ENCODE measurements at regions not wholly inside any gene's neighbourhood (a gene's known extent, or its start where the extent isn't known, plus 50 kb on each side); places are given as distances from the start of the nearest gene placed in this dataset.

GRCh38 chr3:35487376-35487775 is 151.9 kb upstream of the ARPP21 start:
- DNase-seq (ENCODE audit: low spot score), result no peak
- intact Hi-C loops (cut with micrococcal nuclease), result no loop called here
- H3K27me3 Mint-ChIP-seq (ENCODE audit: low read depth), result no peaks in the 10 kb centered on the region
- H3K9me3 Mint-ChIP-seq, result no peaks in the 10 kb centered on the region
- H3K4me1 Mint-ChIP-seq (ENCODE audit: low read depth), result no peaks in the 10 kb centered on the region
- H3K4me3 Mint-ChIP-seq (ENCODE audit: low read depth), result no peak overlapping the region
- H3K36me3 Mint-ChIP-seq (ENCODE audit: low read depth), result no peaks in the 10 kb centered on the region
- H3K27ac Mint-ChIP-seq, result no peak overlapping the region

GRCh38 chr3:35488526-35488925 is 150.8 kb upstream of the ARPP21 start:
- no peaks in the 10 kb centered on the region for H3K27me3 Mint-ChIP-seq (ENCODE audit: low read depth)
- H3K4me3 Mint-ChIP-seq (ENCODE audit: low read depth), result no peak overlapping the region
- DNase-seq (ENCODE audit: low spot score), result no peak
- H3K27ac Mint-ChIP-seq, result no peak overlapping the region
- H3K36me3 Mint-ChIP-seq (ENCODE audit: low read depth), result no peaks in the 10 kb centered on the region
- intact Hi-C loops (cut with micrococcal nuclease), result no loop called here
- H3K4me1 Mint-ChIP-seq (ENCODE audit: low read depth), result no peaks in the 10 kb centered on the region
- H3K9me3 Mint-ChIP-seq, result no peaks in the 10 kb centered on the region

- no peaks in the 10 kb centered on the region for H3K27me3 Mint-ChIP-seq (ENCODE audit: low read depth)
- intact Hi-C loops (cut with micrococcal nuclease), result no loop called here
- no peaks in the 10 kb centered on the region for H3K36me3 Mint-ChIP-seq (ENCODE audit: low read depth)
- H3K4me3 Mint-ChIP-seq (ENCODE audit: low read depth), result no peak overlapping the region
- no peaks in the 10 kb centered on the region for H3K9me3 Mint-ChIP-seq
- H3K4me1 Mint-ChIP-seq (ENCODE audit: low read depth), result no peaks in the 10 kb centered on the region
- DNase-seq (ENCODE audit: low spot score), result no peak
- no peak overlapping the region for H3K27ac Mint-ChIP-seq
Measured at GRCh38 chr3:35492841-35493240, 146.5 kb upstream of the ARPP21 start.

- Mint-ChIP-seq H3K9me3 (no peaks in the 10 kb centered on the region), H3K27me3 (ENCODE audit: low read depth) (no peaks in the 10 kb centered on the region), H3K36me3 (ENCODE audit: low read depth) (no peaks in the 10 kb centered on the region), H3K4me1 (ENCODE audit: low read depth) (no peaks in the 10 kb centered on the region), H3K4me3 (ENCODE audit: low read depth) (no peak overlapping the region), H3K27ac (no peak overlapping the region)
- DNase-seq (ENCODE audit: low spot score), result no peak
- intact Hi-C loops (cut with micrococcal nuclease), result no loop called here
Measured at GRCh38 chr3:35498506-35499210, 140.7 kb upstream of the ARPP21 start.

GRCh38 chr3:35500641-35501350 is 138.5 kb upstream of the ARPP21 start:
- H3K36me3 Mint-ChIP-seq (ENCODE audit: low read depth), result no peaks in the 10 kb centered on the region
- DNase-seq (ENCODE audit: low spot score), result no peak
- H3K27ac Mint-ChIP-seq, result no peak overlapping the region
- no peaks in the 10 kb centered on the region for H3K27me3 Mint-ChIP-seq (ENCODE audit: low read depth)
- no peak overlapping the region for H3K4me3 Mint-ChIP-seq (ENCODE audit: low read depth)
- no peaks in the 10 kb centered on the region for H3K9me3 Mint-ChIP-seq
- no peaks in the 10 kb centered on the region for H3K4me1 Mint-ChIP-seq (ENCODE audit: low read depth)
- intact Hi-C loops (cut with micrococcal nuclease), result no loop called here

GRCh38 chr3:35502699-35503098 is 136.6 kb upstream of the ARPP21 start:
- DNase-seq (ENCODE audit: low spot score), result no peak
- Mint-ChIP-seq H3K36me3 (ENCODE audit: low read depth) (no peaks in the 10 kb centered on the region), H3K9me3 (no peaks in the 10 kb centered on the region), H3K27ac (no peak overlapping the region), H3K4me1 (ENCODE audit: low read depth) (no peaks in the 10 kb centered on the region), H3K27me3 (ENCODE audit: low read depth) (no peaks in the 10 kb centered on the region), H3K4me3 (ENCODE audit: low read depth) (no peak overlapping the region)
- intact Hi-C loops (cut with micrococcal nuclease), result no loop called here

GRCh38 chr3:35505181-35505580 is 134.1 kb upstream of the ARPP21 start:
- H3K4me1 Mint-ChIP-seq (ENCODE audit: low read depth), result no peaks in the 10 kb centered on the region
- no peaks in the 10 kb centered on the region for H3K36me3 Mint-ChIP-seq (ENCODE audit: low read depth)
- H3K9me3 Mint-ChIP-seq, result no peaks in the 10 kb centered on the region
- no peak overlapping the region for H3K27ac Mint-ChIP-seq
- no peak for DNase-seq (ENCODE audit: low spot score)
- no peaks in the 10 kb centered on the region for H3K27me3 Mint-ChIP-seq (ENCODE audit: low read depth)
- intact Hi-C loops (cut with micrococcal nuclease), result no loop called here
- H3K4me3 Mint-ChIP-seq (ENCODE audit: low read depth), result no peak overlapping the region

- no peaks in the 10 kb centered on the region for H3K9me3 Mint-ChIP-seq
- H3K36me3 Mint-ChIP-seq (ENCODE audit: low read depth), result no peaks in the 10 kb centered on the region
- no peaks in the 10 kb centered on the region for H3K27me3 Mint-ChIP-seq (ENCODE audit: low read depth)
- H3K4me1 Mint-ChIP-seq (ENCODE audit: low read depth), result no peaks in the 10 kb centered on the region
- intact Hi-C loops (cut with micrococcal nuclease), result no loop called here
- no peak overlapping the region for H3K4me3 Mint-ChIP-seq (ENCODE audit: low read depth)
- DNase-seq (ENCODE audit: low spot score), result no peak
- H3K27ac Mint-ChIP-seq, result no peak overlapping the region
Measured at GRCh38 chr3:35505772-35506171, 133.6 kb upstream of the ARPP21 start.

- Mint-ChIP-seq H3K27ac (no peak overlapping the region), H3K9me3 (peaks cover 5% of the 10 kb centered on the region), H3K4me1 (ENCODE audit: low read depth) (no peaks in the 10 kb centered on the region), H3K36me3 (ENCODE audit: low read depth) (no peaks in the 10 kb centered on the region), H3K27me3 (ENCODE audit: low read depth) (no peaks in the 10 kb centered on the region), H3K4me3 (ENCODE audit: low read depth) (no peak overlapping the region)
- intact Hi-C loops (cut with micrococcal nuclease), result no loop called here
- DNase-seq (ENCODE audit: low spot score), result no peak
Measured at GRCh38 chr3:35519936-35520335, 119.4 kb upstream of the ARPP21 start.

GRCh38 chr3:35521196-35521595 is 118.1 kb upstream of the ARPP21 start:
- DNase-seq (ENCODE audit: low spot score), result no peak
- Mint-ChIP-seq H3K27ac (no peak overlapping the region), H3K9me3 (peaks cover 5% of the 10 kb centered on the region), H3K36me3 (ENCODE audit: low read depth) (no peaks in the 10 kb centered on the region), H3K4me1 (ENCODE audit: low read depth) (no peaks in the 10 kb centered on the region), H3K4me3 (ENCODE audit: low read depth) (no peak overlapping the region), H3K27me3 (ENCODE audit: low read depth) (no peaks in the 10 kb centered on the region)
- intact Hi-C loops (cut with micrococcal nuclease), result no loop called here

- Mint-ChIP-seq H3K36me3 (ENCODE audit: low read depth) (no peaks in the 10 kb centered on the region), H3K27me3 (ENCODE audit: low read depth) (no peaks in the 10 kb centered on the region), H3K4me3 (ENCODE audit: low read depth) (no peak overlapping the region), H3K9me3 (peaks cover 2% of the 10 kb centered on the region), H3K4me1 (ENCODE audit: low read depth) (no peaks in the 10 kb centered on the region), H3K27ac (no peak overlapping the region)
- DNase-seq (ENCODE audit: low spot score), result no peak
- intact Hi-C loops (cut with micrococcal nuclease), result no loop called here
Measured at GRCh38 chr3:35522450-35522849, 116.9 kb upstream of the ARPP21 start.

- H3K4me1 Mint-ChIP-seq (ENCODE audit: low read depth), result no peaks in the 10 kb centered on the region
- H3K36me3 Mint-ChIP-seq (ENCODE audit: low read depth), result no peaks in the 10 kb centered on the region
- H3K4me3 Mint-ChIP-seq (ENCODE audit: low read depth), result no peak overlapping the region
- no peaks in the 10 kb centered on the region for H3K27me3 Mint-ChIP-seq (ENCODE audit: low read depth)
- H3K27ac Mint-ChIP-seq, result no peak overlapping the region
- no peaks in the 10 kb centered on the region for H3K9me3 Mint-ChIP-seq
- intact Hi-C loops (cut with micrococcal nuclease), result no loop called here
- no peak for DNase-seq (ENCODE audit: low spot score)
Measured at GRCh38 chr3:35523074-35523473, 116.3 kb upstream of the ARPP21 start.

- no peaks in the 10 kb centered on the region for H3K36me3 Mint-ChIP-seq (ENCODE audit: low read depth)
- H3K9me3 Mint-ChIP-seq, result no peaks in the 10 kb centered on the region
- no peak overlapping the region for H3K27ac Mint-ChIP-seq
- H3K27me3 Mint-ChIP-seq (ENCODE audit: low read depth), result no peaks in the 10 kb centered on the region
- H3K4me1 Mint-ChIP-seq (ENCODE audit: low read depth), result no peaks in the 10 kb centered on the region
- H3K4me3 Mint-ChIP-seq (ENCODE audit: low read depth), result no peak overlapping the region
- no peak for DNase-seq (ENCODE audit: low spot score)
- intact Hi-C loops (cut with micrococcal nuclease), result no loop called here
Measured at GRCh38 chr3:35523838-35524237, 115.5 kb upstream of the ARPP21 start.

Data from activated T-helper 2 cell treated with anti-CD3 and anti-CD28 coated beads, Interferon-gamma antibody, Interleukin-2, Interleukin-4, amounts not matched to agents 10 μg/mL and 5 μg/mL and 100 μg/mL, durations not matched to agents 14 hours and 24 hours and 36 hours (primary cell).